Stomach smooth muscle (tissue), 2 donors: ENCODE measurements at regions not wholly inside any gene's neighbourhood (a gene's known extent, or its start where the extent isn't known, plus 50 kb on each side); places are given as distances from the start of the nearest gene placed in this dataset.

Source experiments
- H3K27ac ChIP-seq: one replicate; pipeline ENCODE4 v1.7.0; 2013; ENCODE audit warnings: mild to moderate bottlenecking, low read length, inconsistent platforms
- H3K27me3 ChIP-seq, 2 donors: one replicate each; pipeline ENCODE4 v1.7.0; 2013; ENCODE audit warnings: low read length in 2 of 2; ENCODE audit not compliant: insufficient read depth in 2 of 2, control insufficient read depth in 1 of 2
- H3K36me3 ChIP-seq, 2 donors: one replicate each; pipeline ENCODE4 v1.7.0; 2013; ENCODE audit warnings: low read length in 2 of 2; ENCODE audit not compliant: control insufficient read depth in 2 of 2, insufficient read depth in 2 of 2
- H3K4me1 ChIP-seq: one replicate; pipeline ENCODE4 v1.7.0; 2013; ENCODE audit warnings: low read length; ENCODE audit not compliant: control insufficient read depth, insufficient read depth
- H3K4me3 ChIP-seq, 2 donors: one replicate each; pipeline ENCODE4 v1.7.0; 2013; ENCODE audit warnings: low read length in 2 of 2
- H3K9ac ChIP-seq, 2 donors: one replicate each; pipeline ENCODE4 v1.7.0; 2013; ENCODE audit warnings: low read length in 2 of 2, mild to moderate bottlenecking in 1 of 2
- H3K9me3 ChIP-seq, 2 donors: one replicate each; pipeline ENCODE4 v1.7.0; 2013; ENCODE audit warnings: low read length in 2 of 2; ENCODE audit not compliant: control insufficient read depth in 2 of 2
- donor health status: healthy.
- donor health status: Pancreatic carcinoma.

DNA sequence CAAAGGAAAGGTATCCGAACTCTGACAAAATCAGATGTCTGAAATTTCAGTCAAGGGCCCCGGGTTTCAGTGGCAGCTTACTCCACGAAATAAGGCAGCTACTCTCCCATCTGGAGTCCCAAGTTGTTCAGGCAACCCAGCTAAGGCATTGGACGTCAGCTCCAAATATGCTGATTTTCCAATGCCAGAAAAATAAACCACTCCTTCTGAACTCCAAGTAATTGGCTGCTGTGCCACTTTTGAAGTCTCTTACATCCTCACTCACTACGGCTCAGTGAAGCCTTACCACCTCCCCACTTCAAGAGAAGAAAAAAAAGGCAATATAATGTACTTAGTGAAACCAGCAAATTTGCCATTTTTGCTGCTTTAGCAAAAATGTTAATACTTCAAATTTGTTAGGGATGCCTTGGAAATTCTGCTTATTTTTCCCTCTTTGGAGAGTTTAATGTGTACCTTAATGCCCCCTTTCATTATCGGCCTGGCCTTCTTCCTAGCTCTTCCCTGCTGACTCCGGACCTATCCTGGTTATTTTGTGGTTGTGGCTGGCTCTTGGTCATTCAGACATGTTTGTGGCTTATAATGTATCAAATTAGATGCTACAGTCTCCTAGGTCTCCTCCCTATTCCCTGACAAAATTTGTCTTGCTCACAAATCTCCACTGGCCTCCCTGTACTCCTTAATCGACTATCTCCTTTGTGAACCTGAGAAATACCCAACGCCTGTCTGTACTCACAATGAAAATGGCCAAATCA lies 589.2 kb upstream of the ZEB2 start:
- Histone ChIP-seq H3K36me3 (no peaks in the 10 kb centered on the region), H3K4me3 (no peak overlapping the region), H3K9ac (no peak overlapping the region), H3K9me3 (no peaks in the 10 kb centered on the region), H3K27me3 (no peaks in the 10 kb centered on the region), H3K4me1 (no peaks in the 10 kb centered on the region), H3K27ac (no peak overlapping the region)

DNA sequence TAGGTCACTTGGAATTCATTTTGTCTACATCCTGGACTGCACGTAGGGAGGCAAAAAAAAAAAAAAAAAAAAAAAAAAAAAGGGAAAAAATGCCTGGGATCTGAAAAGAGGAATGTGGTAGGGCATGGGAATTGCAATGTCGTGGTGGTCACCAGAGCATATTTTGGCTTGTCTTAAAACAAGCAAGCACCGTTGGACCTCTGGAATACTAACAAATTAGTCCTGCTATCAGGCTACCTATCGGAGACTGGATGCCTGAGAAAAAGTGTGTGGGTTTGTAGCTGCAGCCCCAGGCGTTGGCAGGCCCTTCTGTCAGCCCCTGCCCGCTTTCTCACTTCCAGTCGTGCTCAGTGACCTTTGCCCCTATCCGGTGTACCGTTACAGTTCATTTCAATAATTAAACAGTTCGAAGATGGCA lies 588.5 kb upstream of the ZEB2 start:
- Histone ChIP-seq H3K27ac (no peak overlapping the region), H3K36me3 (no peaks in the 10 kb centered on the region), H3K27me3 (no peaks in the 10 kb centered on the region), H3K9me3 (no peaks in the 10 kb centered on the region), H3K4me1 (no peaks in the 10 kb centered on the region), H3K9ac (no peak overlapping the region), H3K4me3 (no peak overlapping the region)

DNA sequence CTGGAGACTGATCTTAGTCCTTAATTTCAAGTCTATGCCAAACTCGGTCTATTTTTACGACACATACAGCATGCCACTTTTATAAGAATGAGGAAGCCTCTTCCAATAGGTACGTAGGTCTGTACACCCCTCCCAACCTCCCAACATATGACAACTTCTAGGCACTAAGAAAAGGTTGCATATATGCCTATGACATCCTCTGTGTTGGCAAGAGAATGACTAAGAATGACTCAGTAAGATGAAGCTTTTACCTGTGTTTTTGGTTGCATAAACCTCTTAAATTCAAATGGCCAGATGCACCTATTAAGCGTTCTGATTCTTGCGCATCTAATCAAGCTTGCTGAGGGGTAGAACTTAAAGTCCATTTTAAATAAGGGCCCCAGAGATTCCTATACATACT lies 586.4 kb upstream of the ZEB2 start:
- Histone ChIP-seq H3K27ac (no peak overlapping the region), H3K27me3 (no peaks in the 10 kb centered on the region), H3K9ac (no peak overlapping the region), H3K9me3 (no peaks in the 10 kb centered on the region), H3K4me1 (no peaks in the 10 kb centered on the region), H3K4me3 (no peak overlapping the region), H3K36me3 (no peaks in the 10 kb centered on the region)

DNA sequence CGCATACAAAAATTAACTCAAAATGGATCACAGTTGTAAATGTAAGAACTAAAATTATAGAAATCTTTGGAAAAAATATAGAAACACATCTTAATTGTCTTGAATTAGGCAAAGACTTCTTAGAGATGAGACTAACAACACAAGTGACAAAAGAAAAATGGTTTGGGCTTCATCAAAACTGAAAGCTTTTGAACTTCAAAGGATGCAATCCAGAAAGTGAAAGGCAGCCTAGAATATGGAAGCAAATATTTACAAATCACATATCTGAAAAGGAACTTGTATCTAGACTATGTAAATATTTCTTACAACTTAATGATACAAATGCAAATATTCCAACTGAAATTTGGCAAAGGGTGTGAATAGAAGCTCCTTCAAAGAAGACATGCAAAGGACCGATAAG lies 582.8 kb upstream of the ZEB2 start:
- no peak overlapping the region for H3K27ac ChIP-seq
- H3K36me3 ChIP-seq: no peaks in the 10 kb centered on the region
- H3K27me3 ChIP-seq: no peaks in the 10 kb centered on the region

DNA sequence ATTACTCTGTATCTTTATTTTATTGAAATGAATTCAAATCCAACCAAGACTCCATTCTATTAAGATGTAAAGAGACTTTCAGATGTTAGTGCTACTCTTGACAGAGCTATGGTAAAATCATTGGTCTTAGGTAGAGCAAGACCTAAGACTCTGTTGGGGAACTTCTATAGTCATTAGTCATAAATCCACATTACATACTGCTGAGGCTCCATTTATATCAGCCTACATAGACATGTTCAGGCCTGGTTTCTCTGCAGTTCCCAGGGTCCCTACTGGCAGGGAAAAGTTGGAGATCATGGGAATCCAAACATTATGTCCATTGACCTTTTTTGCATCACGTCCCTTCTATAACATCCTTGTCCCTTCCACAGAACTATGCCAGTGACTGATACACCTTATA lies 580.4 kb upstream of the ZEB2 start:
- Histone ChIP-seq H3K27me3 (no peaks in the 10 kb centered on the region), H3K4me3 (no peak overlapping the region), H3K36me3 (no peaks in the 10 kb centered on the region), H3K4me1 (no peaks in the 10 kb centered on the region), H3K9ac (no peak overlapping the region), H3K27ac (no peak overlapping the region), H3K9me3 (no peaks in the 10 kb centered on the region)

More for the DNA sequence above, 582.8 kb upstream of the ZEB2 start:
- H3K4me1 ChIP-seq: no peaks in the 10 kb centered on the region
- H3K9ac ChIP-seq: no peak overlapping the region
- no peak overlapping the region for H3K4me3 ChIP-seq
- no peaks in the 10 kb centered on the region for H3K9me3 ChIP-seq

DNA sequence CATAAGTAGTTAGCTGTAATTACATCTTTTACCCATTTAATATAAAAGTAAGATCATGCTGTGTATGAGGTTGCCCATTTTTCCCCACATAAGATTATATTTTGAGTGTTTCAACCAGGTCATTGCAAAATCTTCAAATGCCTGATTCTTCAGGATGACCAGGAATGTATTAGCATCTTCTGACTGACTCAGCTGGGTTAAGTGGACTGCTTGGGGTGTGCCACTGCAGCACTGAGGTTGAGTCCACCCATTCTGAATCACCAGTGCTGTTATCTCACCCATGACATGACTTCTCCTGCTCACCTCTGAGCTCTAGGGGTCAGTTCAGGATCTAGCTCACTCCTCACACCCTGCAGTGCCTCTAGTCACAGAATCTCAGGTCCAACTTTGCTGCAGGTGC lies 576.7 kb upstream of the ZEB2 start:
- Histone ChIP-seq H3K4me1 (no peaks in the 10 kb centered on the region), H3K4me3 (no peak overlapping the region), H3K27ac (no peak overlapping the region), H3K36me3 (no peaks in the 10 kb centered on the region), H3K27me3 (no peaks in the 10 kb centered on the region), H3K9me3 (no peaks in the 10 kb centered on the region), H3K9ac (no peak overlapping the region)

DNA sequence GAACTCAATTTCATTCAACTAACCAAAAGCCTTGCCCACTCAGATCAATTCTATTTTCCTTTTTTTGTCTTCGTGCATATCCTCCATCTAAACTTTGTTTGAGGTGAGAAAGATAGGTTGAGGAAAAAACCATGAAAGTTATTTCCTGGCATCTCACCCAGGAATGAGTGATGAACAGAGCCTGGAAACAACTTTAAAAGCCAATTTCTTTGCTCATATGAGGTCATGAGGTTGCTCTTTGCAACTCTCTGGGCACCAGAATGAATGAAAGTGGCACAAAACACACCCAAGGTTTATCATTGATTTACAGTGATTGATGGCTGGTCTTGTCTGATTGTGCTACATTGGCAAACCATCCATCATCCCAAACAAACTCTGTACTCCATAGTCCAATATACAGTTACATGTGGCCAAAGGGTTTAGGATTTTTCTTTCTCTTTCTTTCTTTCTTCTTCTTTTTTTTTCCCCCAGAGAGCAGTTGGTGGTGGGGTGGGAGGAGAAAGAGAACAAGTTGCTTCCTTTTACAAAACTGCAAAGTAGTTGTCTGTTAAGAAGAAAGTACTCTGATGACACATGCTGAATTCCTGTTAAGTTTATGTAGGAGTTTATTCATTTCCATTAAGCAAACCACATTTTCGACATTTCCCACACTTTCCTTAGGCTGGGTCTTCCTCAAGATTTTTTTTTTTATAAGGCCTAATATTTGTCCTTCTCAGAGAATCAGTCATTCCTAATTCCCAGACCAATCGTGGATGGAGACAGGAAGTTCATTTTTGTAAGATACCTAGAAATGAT lies 575.9 kb upstream of the ZEB2 start:
- Histone ChIP-seq H3K9ac (no peak overlapping the region), H3K27ac (no peak overlapping the region), H3K4me3 (no peak overlapping the region), H3K27me3 (no peaks in the 10 kb centered on the region), H3K36me3 (no peaks in the 10 kb centered on the region), H3K4me1 (no peaks in the 10 kb centered on the region), H3K9me3 (no peaks in the 10 kb centered on the region)

DNA sequence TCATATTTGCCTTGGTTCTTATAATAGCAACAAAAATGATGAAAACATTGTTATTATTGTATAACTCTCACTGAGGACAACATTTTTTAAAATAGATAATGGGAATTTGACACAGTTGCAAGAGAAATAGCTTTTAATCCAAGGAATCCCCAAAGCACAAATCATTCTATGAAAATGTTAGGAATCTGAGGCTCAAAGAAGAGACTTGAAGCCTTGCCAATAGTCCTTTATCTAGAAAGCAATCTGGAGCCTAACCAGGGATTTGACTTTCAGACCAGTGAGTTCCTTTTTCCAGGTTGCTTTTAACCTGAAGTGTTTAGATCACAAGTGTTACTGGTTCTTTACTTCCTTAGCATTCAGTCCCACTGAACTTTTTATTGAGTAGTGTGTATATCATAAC lies 574.5 kb upstream of the ZEB2 start:
- Histone ChIP-seq H3K36me3 (no peaks in the 10 kb centered on the region), H3K27me3 (no peaks in the 10 kb centered on the region), H3K4me1 (no peaks in the 10 kb centered on the region), H3K9ac (no peak overlapping the region), H3K9me3 (no peaks in the 10 kb centered on the region), H3K4me3 (no peak overlapping the region), H3K27ac (no peak overlapping the region)

DNA sequence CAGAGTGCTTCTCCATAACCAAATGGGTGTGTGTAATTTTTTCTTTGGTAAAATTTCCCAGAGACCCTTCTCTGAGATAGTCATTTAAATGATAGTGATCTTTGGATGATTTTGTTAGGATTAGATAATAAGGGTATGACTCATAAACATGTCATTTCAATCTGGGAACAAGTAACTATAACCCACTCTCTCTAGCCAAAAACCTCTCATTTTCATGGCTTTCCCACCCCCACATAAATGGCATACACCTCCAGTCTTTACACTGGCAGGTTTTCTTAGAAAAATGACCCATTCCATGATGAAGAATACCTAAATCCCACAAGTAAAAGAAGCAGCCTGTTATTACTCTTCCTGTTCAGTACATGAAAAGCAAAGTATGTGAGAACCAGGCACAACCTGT lies 572.0 kb upstream of the ZEB2 start:
- Histone ChIP-seq H3K9ac (no peak overlapping the region), H3K36me3 (no peaks in the 10 kb centered on the region), H3K27me3 (no peaks in the 10 kb centered on the region), H3K27ac (no peak overlapping the region), H3K9me3 (no peaks in the 10 kb centered on the region), H3K4me1 (no peaks in the 10 kb centered on the region), H3K4me3 (no peak overlapping the region)

DNA sequence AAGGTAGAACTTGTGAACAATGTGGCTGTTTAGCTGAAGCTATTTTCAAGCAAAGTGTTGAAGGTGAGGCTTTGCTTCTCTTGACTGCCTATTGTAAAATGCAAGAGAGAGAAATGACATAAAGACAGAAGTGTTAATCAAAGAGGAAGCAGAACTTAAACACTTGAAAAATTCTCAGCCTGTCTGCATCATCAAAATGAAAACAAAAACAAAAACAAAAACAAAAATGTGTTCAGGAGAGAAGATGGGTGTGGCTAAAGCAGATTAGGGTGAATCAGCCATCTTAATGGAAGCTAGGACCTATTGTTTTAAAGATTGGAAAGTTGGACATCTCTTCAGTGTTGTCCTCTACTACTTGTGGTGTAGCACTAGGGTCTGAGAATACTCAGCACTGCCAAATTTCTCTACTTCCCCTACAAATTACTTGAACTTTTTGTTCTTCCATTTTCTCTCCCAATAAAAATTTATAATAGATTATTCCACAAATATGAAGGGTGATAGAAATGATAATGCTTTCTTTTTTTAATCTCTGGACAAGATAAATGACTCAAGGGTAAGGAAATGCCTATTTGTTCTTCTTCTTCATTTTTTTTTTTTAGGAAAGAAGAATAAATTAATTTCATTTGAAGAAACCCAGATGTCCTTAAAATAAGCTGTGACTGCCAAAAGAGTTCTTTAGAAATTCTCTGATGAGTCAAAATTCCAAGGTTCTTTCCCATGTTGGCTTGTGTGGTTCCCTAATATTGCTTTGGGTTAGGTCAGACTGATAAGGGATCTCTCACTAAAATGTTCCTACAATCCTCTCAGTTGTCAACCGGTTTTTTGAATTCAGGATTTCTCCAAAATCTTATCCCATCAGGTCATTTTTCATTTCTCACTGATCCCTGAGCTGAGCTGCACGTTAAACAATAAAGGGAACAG lies 571.2 kb upstream of the ZEB2 start:
- Histone ChIP-seq H3K27me3 (no peaks in the 10 kb centered on the region), H3K4me3 (no peak overlapping the region), H3K9ac (no peak overlapping the region), H3K4me1 (no peaks in the 10 kb centered on the region), H3K9me3 (no peaks in the 10 kb centered on the region), H3K36me3 (no peaks in the 10 kb centered on the region), H3K27ac (no peak overlapping the region)
